ENCODE measurements at regions not wholly inside any gene's neighbourhood (a gene's known extent, or its start where the extent isn't known, plus 50 kb on each side); places are given as distances from the start of the nearest gene placed in this dataset.
A peak's percentile ranks its signal among the peaks of the same experiment; 100 is the strongest.
"Not testable (repeated sequence)": the region's sequence is repeated elsewhere in the genome, so short reads cannot be mapped to it uniquely, and the experiment has no call there.

DNA sequence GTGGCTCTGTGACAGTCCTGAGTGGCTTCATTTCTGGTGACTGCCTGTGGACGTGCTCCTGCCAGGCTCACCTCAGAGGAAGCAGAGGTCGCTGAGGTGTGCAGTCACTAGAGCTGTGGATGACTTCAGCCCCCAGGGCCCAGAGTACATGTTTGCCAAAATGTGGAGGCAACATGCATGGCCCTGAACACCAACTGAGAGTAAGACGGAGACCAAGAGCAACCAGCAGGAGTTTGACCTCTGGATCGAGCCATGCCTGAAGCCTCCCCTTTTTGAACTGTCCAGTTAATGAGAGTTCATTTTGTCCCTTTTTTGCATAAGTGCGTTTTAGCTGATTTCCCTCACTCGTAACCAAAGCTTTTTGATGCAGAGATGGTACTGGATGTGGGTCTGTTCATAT is 184.9 kb downstream of the RTP5 start:
- no peak for DNase-seq

- DNase-seq = no peak
Measured at GRCh38 chr2:242054881-242055801, 185.6 kb downstream of the RTP5 start.

- DNase-seq = no peak
Measured at GRCh38 chr2:242056026-242056425, 186.5 kb downstream of the RTP5 start.

- peak; percentile 1 for DNase-seq
Measured at GRCh38 chr2:242056785-242057184, 187.3 kb downstream of the RTP5 start.

DNA sequence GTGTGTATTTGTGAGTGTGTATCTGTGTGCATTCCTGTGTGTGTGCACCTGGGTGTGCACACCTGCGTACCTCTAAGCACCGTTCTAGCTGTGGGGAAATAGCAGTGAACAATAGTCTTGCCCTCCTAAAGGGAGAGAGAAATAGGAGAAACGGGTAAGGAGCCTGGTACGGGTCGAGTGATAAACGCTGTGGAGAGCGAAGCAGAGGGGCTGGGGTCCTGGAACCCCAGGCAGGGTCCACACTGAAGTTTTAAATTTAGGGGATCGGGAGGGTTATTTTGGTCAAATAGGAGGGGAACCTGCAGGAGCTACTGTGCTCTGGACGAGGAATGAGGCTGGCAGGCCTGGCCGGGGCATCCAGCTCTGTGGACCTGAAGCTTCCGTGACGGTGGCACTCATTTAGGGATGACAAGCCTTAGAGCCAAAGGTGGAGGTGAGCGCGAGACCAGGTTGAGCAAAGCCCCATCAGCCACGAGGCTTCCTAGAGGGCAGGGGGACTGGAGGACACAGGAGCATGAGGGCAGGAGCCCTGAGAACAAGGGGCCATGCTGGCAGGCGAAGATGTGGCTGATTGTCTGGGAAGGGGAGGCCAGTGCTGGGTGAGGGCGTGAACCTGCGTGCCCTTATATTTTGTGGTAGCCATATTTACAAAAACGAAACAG is 188.0 kb downstream of the RTP5 start:
- DNase-seq = no peak

DNA sequence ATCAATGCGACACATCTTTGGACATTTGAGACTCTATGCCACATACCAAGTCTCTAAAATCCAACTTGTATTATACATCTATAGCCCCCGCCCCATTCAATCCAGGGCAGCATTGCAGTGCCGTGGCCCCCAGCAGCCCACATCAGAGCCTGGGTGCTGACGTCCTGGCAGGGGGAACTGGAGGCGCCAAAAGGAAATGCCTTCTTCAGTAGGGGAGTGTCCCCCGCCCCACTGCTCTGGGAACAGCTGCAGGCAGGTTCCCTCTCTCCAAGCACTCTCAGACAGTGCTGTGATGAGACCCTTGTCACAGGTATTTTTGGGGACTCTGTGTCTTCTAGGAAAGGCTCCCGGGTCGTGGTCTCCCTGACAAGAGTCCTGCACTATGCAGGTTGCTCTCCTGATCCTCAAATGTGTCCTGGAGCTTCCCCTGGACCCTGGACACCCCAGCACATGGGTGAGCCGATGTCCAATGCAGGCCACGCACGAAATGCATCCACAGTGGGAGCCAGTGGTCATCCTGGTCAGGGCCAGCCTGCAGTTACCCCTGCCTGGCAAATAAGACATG is 188.7 kb downstream of the RTP5 start:
- DNase-seq = no peak

GRCh38 chr2:242059566-242059965 is 190.0 kb downstream of the RTP5 start:
- no peak for DNase-seq

- DNase-seq = peak; percentile 3
Measured at GRCh38 chr2:242060212-242060835, 190.8 kb downstream of the RTP5 start.

DNA sequence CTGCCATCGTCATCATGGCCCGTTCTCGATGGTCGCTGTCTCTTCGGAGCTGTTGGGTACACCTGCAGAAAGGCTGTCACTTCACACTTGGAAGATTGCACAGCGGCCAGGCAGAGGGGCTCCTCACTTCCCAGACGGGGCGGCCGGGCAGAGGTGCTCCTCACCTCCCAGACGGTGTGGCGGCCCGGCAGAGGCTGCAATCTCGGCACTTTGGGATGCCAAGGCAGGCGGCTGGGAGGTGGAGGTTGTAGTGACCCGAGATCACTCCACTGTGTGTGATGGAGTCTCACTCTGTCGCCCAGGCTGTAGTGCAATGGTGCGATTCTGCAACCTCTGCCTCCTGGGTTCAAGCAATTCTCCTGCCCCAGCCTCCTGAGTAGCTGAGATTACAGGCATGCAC is 192.4 kb downstream of the RTP5 start:
- DNase-seq = not testable (repeated sequence)

DNA sequence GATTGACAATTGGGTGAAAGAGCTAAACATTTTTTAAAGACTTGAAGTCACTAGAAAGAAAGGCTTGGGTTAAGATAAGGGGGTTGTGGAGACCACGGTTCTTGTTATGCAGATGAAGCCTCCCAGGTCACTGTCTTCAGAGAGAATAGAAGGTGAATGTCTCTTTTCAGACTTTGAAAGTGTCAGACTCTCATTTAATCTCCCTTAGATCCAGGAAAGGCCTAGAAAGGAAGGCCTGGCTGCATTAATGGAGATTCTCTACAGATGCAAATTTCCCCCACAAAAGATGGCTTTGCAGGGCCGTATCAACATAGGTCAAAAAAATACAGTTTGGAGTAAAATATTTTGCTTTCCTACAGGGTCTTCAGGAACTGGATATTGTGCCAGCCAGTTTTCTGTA is 193.9 kb downstream of the RTP5 start:
- no peak for DNase-seq

DNA sequence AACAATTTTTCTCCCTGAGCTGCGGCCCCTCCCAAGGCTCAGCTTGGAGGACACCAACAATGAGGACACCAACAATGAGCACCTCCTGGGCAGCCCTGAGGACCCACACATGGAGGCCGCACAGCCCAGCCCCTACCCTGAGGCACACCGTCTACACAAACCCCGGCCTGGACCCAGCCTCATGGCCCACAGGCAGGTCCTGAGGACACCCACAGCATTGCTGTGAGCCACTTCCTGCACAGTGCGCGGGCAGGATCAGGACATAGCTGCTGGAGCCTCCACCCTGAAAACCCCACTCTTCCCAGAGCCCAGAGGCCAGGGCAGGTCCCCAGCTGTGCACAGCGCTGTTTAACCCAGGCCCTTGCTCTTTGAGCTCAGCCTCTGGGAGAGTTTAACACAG is 194.3 kb downstream of the RTP5 start:
- no peak for DNase-seq

- DNase-seq = no peak
Measured at GRCh38 chr2:242064364-242065250, 195.1 kb downstream of the RTP5 start.

- DNase-seq = no peak
Measured at GRCh38 chr2:242065426-242065825, 195.9 kb downstream of the RTP5 start.

- no peak for DNase-seq
Measured at GRCh38 chr2:242069018-242069417, 199.5 kb downstream of the RTP5 start.

DNA sequence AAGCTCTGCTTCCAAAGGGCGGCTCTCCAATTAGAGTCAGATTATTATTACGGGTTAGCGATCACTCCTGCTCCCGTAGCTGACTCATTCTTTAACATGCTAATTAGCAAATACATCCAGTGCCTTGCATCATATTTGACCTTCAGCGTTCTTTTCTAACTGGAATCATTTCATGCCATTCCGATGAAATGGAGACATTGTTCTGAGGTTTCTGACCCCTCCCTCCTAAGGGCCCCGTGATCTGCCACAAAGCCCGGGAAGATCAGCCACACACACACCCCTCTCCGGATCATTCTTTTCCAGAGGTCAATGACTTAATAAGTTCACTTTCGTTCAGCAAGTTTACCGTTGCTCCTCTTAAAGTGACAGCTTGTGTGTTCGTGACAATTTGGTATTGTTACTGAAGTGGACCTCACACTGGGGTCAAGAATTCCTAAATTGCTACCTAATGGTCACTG is 200.4 kb downstream of the RTP5 start:
- DNase-seq = not testable (repeated sequence)

DNA sequence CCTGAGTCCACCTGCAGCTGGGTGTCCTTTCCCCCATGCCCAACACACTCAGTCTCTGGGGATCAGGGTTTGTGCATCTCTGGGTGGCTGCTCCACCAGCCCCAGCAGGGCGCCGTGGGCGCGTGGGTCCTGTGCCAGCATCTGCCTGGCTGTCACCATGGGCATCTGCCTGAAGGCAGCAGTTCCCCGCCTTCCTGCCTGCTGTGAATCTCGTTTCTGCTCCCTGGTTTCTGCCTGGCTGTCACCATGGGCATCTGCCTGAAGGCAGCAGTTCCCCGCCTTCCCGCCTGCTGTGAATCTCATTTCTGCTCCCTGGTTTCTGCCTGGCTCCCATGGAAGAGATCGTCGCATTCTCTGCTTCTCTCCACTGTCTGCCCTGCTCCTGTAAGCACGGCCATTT is 201.2 kb downstream of the RTP5 start:
- not testable (repeated sequence) for DNase-seq

GRCh38 chr2:242071377-242071776 is 201.8 kb downstream of the RTP5 start:
- DNase-seq = not testable (repeated sequence)

DNA sequence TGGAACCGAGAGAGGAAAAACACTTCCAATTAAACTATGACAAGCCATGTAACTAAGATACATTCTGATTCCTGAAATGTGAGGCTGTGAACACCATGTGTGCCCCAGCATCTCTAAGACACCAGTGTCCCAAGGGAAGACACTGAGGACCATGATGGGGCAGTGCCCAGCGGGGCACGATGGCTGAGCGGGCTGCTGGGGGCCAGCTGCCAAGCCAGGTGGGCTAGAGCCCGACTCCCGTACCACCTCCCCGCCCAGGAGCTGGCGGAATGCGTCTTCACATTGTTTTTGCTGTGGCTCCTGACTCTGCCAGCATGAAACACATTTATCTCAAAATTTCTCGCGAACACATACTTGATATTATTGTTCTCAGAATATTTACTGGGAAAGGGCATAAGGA is 202.4 kb downstream of the RTP5 start:
- DNase-seq = not testable (repeated sequence)

GRCh38 chr2:242075168-242075567 is 205.6 kb downstream of the RTP5 start:
- DNase-seq = no peak

DNA sequence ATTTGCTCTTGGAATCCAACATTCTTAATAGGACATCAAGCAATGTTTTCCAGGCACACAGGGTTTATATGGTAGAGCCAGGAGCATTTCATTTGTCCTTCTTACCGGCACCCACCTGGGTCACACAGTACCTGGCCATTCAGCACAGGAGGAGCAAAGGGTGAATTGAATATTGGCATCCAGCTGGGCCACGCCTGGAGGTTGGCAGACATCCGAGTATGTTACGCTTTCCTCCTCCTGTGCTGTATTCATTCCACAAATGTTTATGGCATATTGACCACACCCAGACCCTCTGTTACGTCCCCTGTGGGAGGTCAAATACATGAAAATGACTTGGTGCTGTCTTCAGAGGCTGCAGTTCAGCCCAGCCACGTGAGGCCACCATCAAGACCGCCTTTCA is 206.2 kb downstream of the RTP5 start:
- no peak for DNase-seq

GRCh38 chr2:242076184-242076583 is 206.7 kb downstream of the RTP5 start:
- DNase-seq = not testable (repeated sequence)

DNA sequence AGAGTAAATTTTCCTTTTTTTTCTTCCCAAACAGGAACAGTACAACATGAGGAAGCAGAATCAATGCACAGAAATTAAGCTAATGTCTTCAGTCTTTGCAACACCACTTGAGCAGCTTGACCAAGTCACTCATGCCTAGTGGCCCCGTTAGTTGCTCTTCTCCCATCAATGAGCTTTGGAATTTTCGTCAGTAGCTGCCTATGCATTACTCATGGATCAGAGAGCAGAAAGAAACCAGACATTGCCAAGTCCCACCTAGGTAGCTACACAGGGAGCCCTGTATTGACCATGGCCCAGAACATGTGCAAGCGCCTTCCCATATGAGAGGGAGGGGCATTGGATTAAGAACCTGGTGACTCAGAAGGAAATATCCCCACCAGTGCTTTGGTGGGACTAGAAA is 208.9 kb downstream of the RTP5 start:
- not testable (repeated sequence) for DNase-seq
